ENCODE measurements at regions not wholly inside any gene's neighbourhood (a gene's known extent, or its start where the extent isn't known, plus 50 kb on each side); places are given as distances from the start of the nearest gene placed in this dataset.

DNA sequence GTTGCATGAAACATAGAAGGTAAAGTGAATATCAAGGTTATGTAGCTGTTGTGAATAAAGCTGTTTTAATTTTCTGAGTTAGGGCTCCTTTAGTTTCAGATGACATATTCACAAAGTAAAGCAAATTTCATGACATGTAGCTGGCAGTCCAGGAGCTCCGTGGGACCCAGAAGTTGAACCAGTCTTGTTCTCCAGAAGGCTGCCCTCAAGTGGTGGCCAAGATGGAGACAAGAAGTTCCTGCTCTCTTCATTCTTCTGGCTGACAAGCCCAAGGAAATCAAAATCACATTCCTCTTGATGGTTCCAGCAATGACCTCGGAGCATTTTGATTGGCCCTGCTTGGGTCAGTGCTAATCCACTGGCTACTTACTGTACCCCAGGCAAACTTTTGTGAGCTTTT, 128.7 kb downstream of the LIG4 start:
- TF ChIP-seq, protein P1, sequence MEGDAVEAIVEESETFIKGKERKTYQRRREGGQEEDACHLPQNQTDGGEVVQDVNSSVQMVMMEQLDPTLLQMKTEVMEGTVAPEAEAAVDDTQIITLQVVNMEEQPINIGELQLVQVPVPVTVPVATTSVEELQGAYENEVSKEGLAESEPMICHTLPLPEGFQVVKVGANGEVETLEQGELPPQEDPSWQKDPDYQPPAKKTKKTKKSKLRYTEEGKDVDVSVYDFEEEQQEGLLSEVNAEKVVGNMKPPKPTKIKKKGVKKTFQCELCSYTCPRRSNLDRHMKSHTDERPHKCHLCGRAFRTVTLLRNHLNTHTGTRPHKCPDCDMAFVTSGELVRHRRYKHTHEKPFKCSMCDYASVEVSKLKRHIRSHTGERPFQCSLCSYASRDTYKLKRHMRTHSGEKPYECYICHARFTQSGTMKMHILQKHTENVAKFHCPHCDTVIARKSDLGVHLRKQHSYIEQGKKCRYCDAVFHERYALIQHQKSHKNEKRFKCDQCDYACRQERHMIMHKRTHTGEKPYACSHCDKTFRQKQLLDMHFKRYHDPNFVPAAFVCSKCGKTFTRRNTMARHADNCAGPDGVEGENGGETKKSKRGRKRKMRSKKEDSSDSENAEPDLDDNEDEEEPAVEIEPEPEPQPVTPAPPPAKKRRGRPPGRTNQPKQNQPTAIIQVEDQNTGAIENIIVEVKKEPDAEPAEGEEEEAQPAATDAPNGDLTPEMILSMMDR (IDR thresholded peaks at IDR 0.05; ENCODE audit: low read depth, low read length), result peak; percentile 43
- peak; percentile 4 for DNase-seq (ENCODE audit: low read depth, low spot score)

DNA sequence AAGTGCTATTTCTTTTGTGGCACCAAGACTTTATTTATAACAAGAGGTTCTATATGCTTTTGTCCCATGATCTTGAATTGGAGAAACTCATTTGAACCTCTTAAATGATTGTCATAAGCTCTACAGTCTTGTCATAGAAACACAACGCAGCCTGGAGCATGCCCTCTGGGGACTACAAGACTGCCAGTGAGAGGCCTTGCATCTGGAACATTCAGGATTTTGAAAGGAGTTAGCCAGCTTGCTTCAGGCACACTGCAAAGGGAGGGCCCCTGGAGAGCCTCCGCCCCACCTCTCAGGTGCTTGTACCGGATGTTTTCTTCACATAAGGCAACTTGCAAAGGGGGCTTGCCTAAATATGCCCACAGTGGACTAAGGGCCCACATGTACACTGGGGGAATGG, 130.5 kb downstream of the LIG4 start:
- DNase-seq (ENCODE audit: low read depth, low spot score), result no peak
- CTCF ChIA-PET, result no interaction called here
- H3K27ac ChIP-seq (ENCODE audit: low read depth, low read length), result no peak overlapping the region

More for the DNA sequence above, 128.7 kb downstream of the LIG4 start:
- CTCF ChIA-PET, result interaction anchor here (1.9 kb wide), 1 partner anchor 69 kb away, joined by 8 read pairs; no protein-coding TSS in a partner anchor
- Histone ChIP-seq H3K27ac (ENCODE audit: low read depth, low read length) (no peak overlapping the region), H3K4me3 (ENCODE audit: low read depth, low read length) (no peak overlapping the region), H3K27me3 (ENCODE audit: control insufficient read depth, insufficient read depth, low read length) (peaks cover 3% of the 10 kb centered on the region), H3K9me3 (ENCODE audit: control insufficient read depth, insufficient read depth, low read length) (no peaks in the 10 kb centered on the region)
- POLR2A ChIA-PET, result no interaction called here

DNA sequence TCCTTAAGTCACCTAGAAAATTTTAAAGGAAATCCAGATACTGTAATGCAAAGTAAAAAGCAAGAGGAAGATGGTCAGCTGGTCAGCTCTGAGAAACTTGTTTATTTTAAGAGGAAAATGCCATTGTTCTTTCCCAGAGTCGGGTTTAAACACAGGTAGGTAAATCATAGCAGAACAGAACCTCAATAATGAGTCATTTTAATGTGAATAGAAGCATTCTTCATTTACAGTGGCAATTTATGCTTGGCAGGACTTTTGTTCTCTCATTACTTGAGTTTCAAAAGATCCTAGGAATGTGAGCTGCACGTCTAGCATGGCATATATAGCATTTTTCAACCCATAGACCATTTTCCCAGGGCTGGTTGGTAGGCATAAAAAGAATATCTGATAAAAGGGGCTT, 132.3 kb downstream of the LIG4 start:
- H3K4me3 ChIP-seq (ENCODE audit: low read depth, low read length), result no peak overlapping the region
- peaks cover 3% of the 10 kb centered on the region for H3K27me3 ChIP-seq (ENCODE audit: control insufficient read depth, insufficient read depth, low read length)
- H3K9me3 ChIP-seq (ENCODE audit: control insufficient read depth, insufficient read depth, low read length), result no peaks in the 10 kb centered on the region
- TF ChIP-seq, protein P1 (IDR thresholded peaks at IDR 0.05; ENCODE audit: low read depth, low read length), result no peak
- POLR2A ChIA-PET, result no interaction called here
- no peak for DNase-seq (ENCODE audit: low read depth, low spot score)
- H3K27ac ChIP-seq (ENCODE audit: low read depth, low read length), result no peak overlapping the region
- CTCF ChIA-PET, result interaction anchor here (1.0 kb wide), 1 partner anchor 73 kb away, joined by 4 read pairs; no protein-coding TSS in a partner anchor

More for the DNA sequence above, 130.5 kb downstream of the LIG4 start:
- H3K4me3 ChIP-seq (ENCODE audit: low read depth, low read length), result no peak overlapping the region
- H3K9me3 ChIP-seq (ENCODE audit: control insufficient read depth, insufficient read depth, low read length), result no peaks in the 10 kb centered on the region
- peaks cover 3% of the 10 kb centered on the region for H3K27me3 ChIP-seq (ENCODE audit: control insufficient read depth, insufficient read depth, low read length)
- POLR2A ChIA-PET, result no interaction called here
- TF ChIP-seq, protein P1 (IDR thresholded peaks at IDR 0.05; ENCODE audit: low read depth, low read length), result no peak

DNA sequence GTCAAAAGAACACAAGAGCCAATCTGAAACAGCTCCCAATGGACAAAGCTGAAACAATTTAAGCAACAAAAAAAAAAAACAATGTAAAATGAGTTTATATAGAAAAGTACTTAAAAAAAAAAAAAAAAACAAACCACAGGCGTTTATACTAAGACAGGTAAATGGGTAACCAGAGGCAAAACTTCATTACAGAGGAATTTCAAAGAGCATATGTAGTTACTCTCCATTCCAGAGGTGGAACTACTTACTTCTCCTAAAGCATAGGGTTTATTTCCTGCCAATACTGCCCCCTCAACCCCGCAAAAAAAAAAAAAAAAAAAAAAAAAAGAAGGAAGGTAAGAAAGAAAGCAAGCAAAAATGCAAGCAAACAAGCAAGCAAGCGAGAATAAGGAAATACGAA, 132.9 kb downstream of the LIG4 start:
- peaks cover 3% of the 10 kb centered on the region for H3K27me3 ChIP-seq (ENCODE audit: control insufficient read depth, insufficient read depth, low read length)
- no peak for DNase-seq (ENCODE audit: low read depth, low spot score)
- ChIA-PET POLR2A (no interaction called here), CTCF (interaction anchor here (0.6 kb wide), 1 partner anchor 103 kb away, joined by 10 read pairs; no protein-coding TSS in a partner anchor)
- H3K9me3 ChIP-seq (ENCODE audit: control insufficient read depth, insufficient read depth, low read length), result no peaks in the 10 kb centered on the region
- TF ChIP-seq, protein P1 (IDR thresholded peaks at IDR 0.05; ENCODE audit: low read depth, low read length), result no peak
- H3K27ac ChIP-seq (ENCODE audit: low read depth, low read length), result no peak overlapping the region
- no peak overlapping the region for H3K4me3 ChIP-seq (ENCODE audit: low read depth, low read length)

DNA sequence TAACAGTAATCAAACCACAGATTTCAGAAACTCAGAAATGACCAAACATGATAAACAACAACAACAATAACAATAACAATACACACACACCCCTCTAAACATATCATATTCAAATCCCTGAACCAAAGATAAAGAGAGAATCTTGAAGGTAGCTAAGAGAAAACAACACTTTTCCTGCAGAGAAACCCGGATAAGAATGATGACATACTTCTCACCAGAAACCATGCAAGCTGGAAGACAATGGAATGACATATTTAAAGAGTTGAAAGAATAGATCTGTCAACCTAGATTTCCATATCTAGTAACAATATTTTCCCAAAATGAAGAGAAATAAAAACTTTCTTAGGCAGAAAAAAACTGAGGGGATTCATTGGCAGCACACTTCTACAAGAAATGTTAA, 138.1 kb downstream of the LIG4 start:
- Histone ChIP-seq H3K27ac (ENCODE audit: low read depth, low read length) (no peak overlapping the region), H3K9me3 (ENCODE audit: control insufficient read depth, insufficient read depth, low read length) (no peaks in the 10 kb centered on the region), H3K27me3 (ENCODE audit: control insufficient read depth, insufficient read depth, low read length) (no peaks in the 10 kb centered on the region), H3K4me3 (ENCODE audit: low read depth, low read length) (no peak overlapping the region)
- CTCF ChIA-PET, result no interaction called here
- DNase-seq (ENCODE audit: low read depth, low spot score), result no peak
- TF ChIP-seq, protein P1 (IDR thresholded peaks at IDR 0.05; ENCODE audit: low read depth, low read length), result no peak
- POLR2A ChIA-PET, result no interaction called here
